ENCODE measurements at regions not wholly inside any gene's neighbourhood (a gene's known extent, or its start where the extent isn't known, plus 50 kb on each side); places are given as distances from the start of the nearest gene placed in this dataset.
A peak's percentile ranks its signal among the peaks of the same experiment; 100 is the strongest.

GRCh38 chr9:71632776-71633175 is 135.5 kb downstream of the CEMIP2 start:
- TF ChIP-seq CTCF (IDR thresholded peaks at IDR 0.05; ENCODE audit: low read depth, low read length, missing control alignments): no peak
- no peak overlapping the region for H3K4me3 ChIP-seq (ENCODE audit: low read depth, low read length)
- no peak for DNase-seq (ENCODE audit: low read depth)

GRCh38 chr9:71630377-71630995 is 137.8 kb downstream of the CEMIP2 start:
- no peak overlapping the region for H3K4me3 ChIP-seq (ENCODE audit: low read depth, low read length)
- no peak for DNase-seq (ENCODE audit: low read depth)
- no peak for TF ChIP-seq CTCF (IDR thresholded peaks at IDR 0.05; ENCODE audit: low read depth, low read length, missing control alignments)

GRCh38 chr9:71629578-71630215 is 138.6 kb downstream of the CEMIP2 start:
- DNase-seq (ENCODE audit: low read depth): no peak
- no peak for TF ChIP-seq CTCF (IDR thresholded peaks at IDR 0.05; ENCODE audit: low read depth, low read length, missing control alignments)
- no peak overlapping the region for H3K4me3 ChIP-seq (ENCODE audit: low read depth, low read length)

GRCh38 chr9:71628247-71628646 is 140.1 kb downstream of the CEMIP2 start:
- DNase-seq (ENCODE audit: low read depth): no peak
- TF ChIP-seq CTCF (IDR thresholded peaks at IDR 0.05; ENCODE audit: low read depth, low read length, missing control alignments): no peak
- no peak overlapping the region for H3K4me3 ChIP-seq (ENCODE audit: low read depth, low read length)

GRCh38 chr9:71627537-71627936 is 140.8 kb downstream of the CEMIP2 start:
- no peak for TF ChIP-seq CTCF (IDR thresholded peaks at IDR 0.05; ENCODE audit: low read depth, low read length, missing control alignments)

GRCh38 chr9:71626395-71626794 is 141.9 kb downstream of the CEMIP2 start:
- DNase-seq (ENCODE audit: low read depth): no peak
- no peak for TF ChIP-seq CTCF (IDR thresholded peaks at IDR 0.05; ENCODE audit: low read depth, low read length, missing control alignments)
- no peak overlapping the region for H3K4me3 ChIP-seq (ENCODE audit: low read depth, low read length)

More at GRCh38 chr9:71627537-71627936, 140.8 kb downstream of the CEMIP2 start:
- DNase-seq (ENCODE audit: low read depth): no peak
- no peak overlapping the region for H3K4me3 ChIP-seq (ENCODE audit: low read depth, low read length)

GRCh38 chr9:71624728-71625127 is 143.6 kb downstream of the CEMIP2 start:
- no peak overlapping the region for H3K4me3 ChIP-seq (ENCODE audit: low read depth, low read length)
- TF ChIP-seq CTCF (IDR thresholded peaks at IDR 0.05; ENCODE audit: low read depth, low read length, missing control alignments): peak; percentile 26
- no peak for DNase-seq (ENCODE audit: low read depth)

All from GM12864 (cell line).